Astrocyte (in vitro differentiated cells and primary cell): ENCODE measurements at regions not wholly inside any gene's neighbourhood (a gene's known extent, or its start where the extent isn't known, plus 50 kb on each side); places are given as distances from the start of the nearest gene placed in this dataset.
"Not testable (repeated sequence)": the region's sequence is repeated elsewhere in the genome, so short reads cannot be mapped to it uniquely, and the experiment has no call there.

ENCODE experiments used
- DNase-seq: peaks from one replicate; pipeline ENCODE4 v3.0.0-alpha.2; 2010; ENCODE audit warnings: low read depth
- FAIRE-seq: peaks from 2 replicates; lab custom pipeline; 2011; peaks lifted over from hg19 to GRCh38; lab: Jason Lieb, UNC
- H2AFZ ChIP-seq: 2 replicates; pipeline ENCODE4 v1.6.0; 2012; ENCODE audit warnings: low read depth, low read length, inconsistent platforms
- H3K27ac ChIP-seq: 2 replicates; pipeline ENCODE4 v1.5.1; 2011; ENCODE audit warnings: low read depth, low read length, inconsistent platforms
- H3K27me3 ChIP-seq: 2 replicates; pipeline ENCODE4 v1.6.0; 2011; ENCODE audit warnings: low read length, inconsistent platforms; ENCODE audit not compliant: insufficient read depth
- H3K36me3 ChIP-seq: 2 replicates; pipeline ENCODE4 v1.5.1; 2011; ENCODE audit warnings: low read length, inconsistent platforms; ENCODE audit not compliant: insufficient read depth
- H3K4me1 ChIP-seq: 2 replicates; pipeline ENCODE4 v1.5.1; 2011; ENCODE audit warnings: low read length, inconsistent platforms; ENCODE audit not compliant: insufficient read depth
- H3K4me2 ChIP-seq: 2 replicates; pipeline ENCODE4 v1.6.0; 2012; ENCODE audit warnings: low read length, inconsistent platforms
- H3K4me3 ChIP-seq: 2 replicates; pipeline ENCODE4 v1.5.1; 2011; ENCODE audit warnings: low read depth, mild to moderate bottlenecking, low read length, inconsistent platforms; ENCODE audit not compliant: insufficient read depth
- H3K79me2 ChIP-seq: 2 replicates; pipeline ENCODE4 v1.6.0; 2012; ENCODE audit warnings: mild to moderate bottlenecking, low read length, inconsistent platforms; ENCODE audit not compliant: insufficient read depth
- H3K9ac ChIP-seq: 2 replicates; pipeline ENCODE4 v1.6.0; 2012; ENCODE audit warnings: mild to moderate bottlenecking, low read length, inconsistent platforms
- H3K9me3 ChIP-seq: 2 replicates; pipeline ENCODE4 v1.5.1; 2012; ENCODE audit warnings: low read depth, mild to moderate bottlenecking, low read length, inconsistent platforms; ENCODE audit not compliant: insufficient read depth
- H4K20me1 ChIP-seq: 2 replicates; pipeline ENCODE4 v1.6.0; 2012; ENCODE audit warnings: low read length, inconsistent platforms; ENCODE audit not compliant: insufficient read depth
- H3K27ac Mint-ChIP-seq: one replicate; pipeline ENCODE4 v1.8.0; 2021; ENCODE audit warnings: mild to moderate bottlenecking, mixed read lengths; ENCODE audit not compliant: unreplicated experiment
- H3K27me3 Mint-ChIP-seq: one replicate; pipeline ENCODE4 v1.8.0; 2021; ENCODE audit warnings: low read depth, mixed read lengths; ENCODE audit not compliant: unreplicated experiment
- H3K36me3 Mint-ChIP-seq: one replicate; pipeline ENCODE4 v1.8.0; 2021; ENCODE audit warnings: low read depth, mixed read lengths; ENCODE audit not compliant: unreplicated experiment
- H3K4me1 Mint-ChIP-seq: one replicate; pipeline ENCODE4 v1.8.0; 2021; ENCODE audit warnings: low read depth, mixed read lengths; ENCODE audit not compliant: unreplicated experiment
- H3K4me3 Mint-ChIP-seq: one replicate; pipeline ENCODE4 v1.8.0; 2021; ENCODE audit warnings: mild to moderate bottlenecking, moderate library complexity, mixed read lengths; ENCODE audit not compliant: unreplicated experiment
- H3K9me3 Mint-ChIP-seq: one replicate; pipeline ENCODE4 v1.8.0; 2021; ENCODE audit warnings: mild to moderate bottlenecking, mixed read lengths; ENCODE audit not compliant: unreplicated experiment
- EZH2 ChIP-seq: IDR thresholded peaks from 2 replicates; pipeline ENCODE4 v1.6.1; 2012; ENCODE audit warnings: mild to moderate bottlenecking, low read length, inconsistent platforms; ENCODE audit not compliant: insufficient read depth
- TF ChIP-seq, protein P1 (sequence below): IDR thresholded peaks from 2 replicates; pipeline ENCODE4 v1.5.1; 2011; ENCODE audit warnings: low read depth, mild to moderate bottlenecking, inconsistent platforms, low read length, moderate library complexity; ENCODE audit not compliant: insufficient read depth

DNA sequence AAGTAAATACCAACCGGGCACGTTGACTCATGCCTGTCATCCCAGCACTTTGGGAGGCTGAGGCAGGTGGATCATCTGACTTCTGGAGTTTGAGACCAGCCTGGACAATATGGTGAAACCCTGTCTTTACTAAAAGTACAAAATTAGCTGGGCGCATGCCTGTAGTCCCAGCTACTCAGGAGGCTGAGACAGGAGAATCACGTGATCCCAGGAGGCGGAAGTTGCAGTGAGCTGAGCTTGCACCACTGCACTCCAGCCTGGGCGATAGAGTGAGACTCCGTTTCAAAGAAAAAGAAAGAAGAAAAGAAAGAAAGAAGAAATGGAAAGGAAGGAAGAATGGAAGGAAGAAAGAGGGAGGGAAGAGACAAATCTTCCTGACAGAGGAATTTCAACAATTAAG is 108.7 kb downstream of the AHSP start:
- H3K36me3 Mint-ChIP-seq = no peaks in the 10 kb centered on the region
- H3K79me2 ChIP-seq = no peaks in the 10 kb centered on the region
- H4K20me1 ChIP-seq = no peaks in the 10 kb centered on the region
- no peak overlapping the region for H3K4me3 ChIP-seq
- H3K9me3 ChIP-seq = no peaks in the 10 kb centered on the region
- no peaks in the 10 kb centered on the region for H3K4me1 ChIP-seq
- no peak for DNase-seq
- H3K9me3 Mint-ChIP-seq = peaks cover 4% of the 10 kb centered on the region
- no peak overlapping the region for H3K27ac Mint-ChIP-seq
- no peak overlapping the region for H3K9ac ChIP-seq
- TF ChIP-seq, protein P1, sequence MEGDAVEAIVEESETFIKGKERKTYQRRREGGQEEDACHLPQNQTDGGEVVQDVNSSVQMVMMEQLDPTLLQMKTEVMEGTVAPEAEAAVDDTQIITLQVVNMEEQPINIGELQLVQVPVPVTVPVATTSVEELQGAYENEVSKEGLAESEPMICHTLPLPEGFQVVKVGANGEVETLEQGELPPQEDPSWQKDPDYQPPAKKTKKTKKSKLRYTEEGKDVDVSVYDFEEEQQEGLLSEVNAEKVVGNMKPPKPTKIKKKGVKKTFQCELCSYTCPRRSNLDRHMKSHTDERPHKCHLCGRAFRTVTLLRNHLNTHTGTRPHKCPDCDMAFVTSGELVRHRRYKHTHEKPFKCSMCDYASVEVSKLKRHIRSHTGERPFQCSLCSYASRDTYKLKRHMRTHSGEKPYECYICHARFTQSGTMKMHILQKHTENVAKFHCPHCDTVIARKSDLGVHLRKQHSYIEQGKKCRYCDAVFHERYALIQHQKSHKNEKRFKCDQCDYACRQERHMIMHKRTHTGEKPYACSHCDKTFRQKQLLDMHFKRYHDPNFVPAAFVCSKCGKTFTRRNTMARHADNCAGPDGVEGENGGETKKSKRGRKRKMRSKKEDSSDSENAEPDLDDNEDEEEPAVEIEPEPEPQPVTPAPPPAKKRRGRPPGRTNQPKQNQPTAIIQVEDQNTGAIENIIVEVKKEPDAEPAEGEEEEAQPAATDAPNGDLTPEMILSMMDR = no peak
- no peak for TF ChIP-seq EZH2
- no peak overlapping the region for H3K4me3 Mint-ChIP-seq
- H3K4me2 ChIP-seq = no peak overlapping the region
- H3K27me3 ChIP-seq = no peaks in the 10 kb centered on the region
- peaks cover 2% of the 10 kb centered on the region for H3K27me3 Mint-ChIP-seq
- no peaks in the 10 kb centered on the region for H3K36me3 ChIP-seq
- H2AFZ ChIP-seq = no peak overlapping the region
- no peak overlapping the region for H3K27ac ChIP-seq
- FAIRE-seq = no peak
- H3K4me1 Mint-ChIP-seq = no peaks in the 10 kb centered on the region

DNA sequence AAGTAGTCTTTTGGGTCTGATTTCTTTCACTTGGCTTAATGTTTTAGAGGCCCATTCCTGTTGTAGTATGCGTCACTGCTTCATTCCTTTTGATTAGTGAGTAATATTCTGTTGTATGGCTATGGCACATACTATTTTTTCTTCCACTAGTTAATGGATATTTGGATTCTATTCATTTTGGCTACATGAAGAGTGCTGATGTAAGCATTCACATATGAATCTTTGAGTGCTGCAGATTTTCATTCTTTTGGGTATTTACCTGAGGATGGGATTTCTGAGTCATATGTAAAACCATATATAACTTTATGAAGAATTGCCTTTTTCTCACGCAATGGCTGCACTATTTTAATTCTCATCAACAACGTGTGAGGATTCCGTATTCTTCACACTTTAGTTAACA is 113.6 kb downstream of the AHSP start:
- Mint-ChIP-seq H3K9me3 (peaks cover 8% of the 10 kb centered on the region), H3K27ac (no peak overlapping the region), H3K27me3 (peaks cover 2% of the 10 kb centered on the region), H3K4me1 (no peaks in the 10 kb centered on the region), H3K4me3 (no peak overlapping the region), H3K36me3 (no peaks in the 10 kb centered on the region)
- FAIRE-seq (no peak), DNase-seq (no peak)
- H3K79me2 ChIP-seq = no peaks in the 10 kb centered on the region
- no peaks in the 10 kb centered on the region for H3K36me3 ChIP-seq
- no peaks in the 10 kb centered on the region for H3K9me3 ChIP-seq
- no peak overlapping the region for H2AFZ ChIP-seq
- TF ChIP-seq, protein P1 = no peak
- TF ChIP-seq EZH2 = no peak
- no peaks in the 10 kb centered on the region for H3K4me1 ChIP-seq
- H3K4me3 ChIP-seq = no peak overlapping the region
- no peak overlapping the region for H3K9ac ChIP-seq
- no peak overlapping the region for H3K27ac ChIP-seq
- no peaks in the 10 kb centered on the region for H3K27me3 ChIP-seq
- no peak overlapping the region for H3K4me2 ChIP-seq
- no peaks in the 10 kb centered on the region for H4K20me1 ChIP-seq

DNA sequence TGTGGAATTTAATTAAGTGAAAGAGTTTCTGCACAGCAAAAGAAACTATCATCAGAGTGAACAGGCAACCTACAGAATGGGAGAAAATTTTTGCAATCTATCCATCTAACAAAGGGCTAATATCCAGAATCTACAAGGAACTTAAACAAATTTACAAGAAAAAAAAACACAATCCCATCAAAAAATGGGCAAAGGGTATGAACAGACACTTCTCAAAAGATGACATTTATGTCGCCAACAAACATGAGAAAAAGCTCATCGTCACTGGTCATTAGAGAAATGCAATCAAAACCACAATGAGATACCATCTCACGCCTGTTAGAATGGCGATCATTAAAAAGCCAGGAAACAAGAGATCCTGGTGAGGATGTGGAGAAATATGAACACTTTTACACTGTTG is 128.0 kb downstream of the AHSP start:
- H3K4me1 Mint-ChIP-seq, H3K4me1 ChIP-seq, H3K27ac Mint-ChIP-seq, H4K20me1 ChIP-seq, H3K36me3 ChIP-seq, H3K9me3 ChIP-seq, H3K4me2 ChIP-seq, H3K9ac ChIP-seq, H2AFZ ChIP-seq, H3K4me3 Mint-ChIP-seq, H3K27ac ChIP-seq, H3K79me2 ChIP-seq, H3K9me3 Mint-ChIP-seq, DNase-seq, H3K27me3 Mint-ChIP-seq, H3K27me3 ChIP-seq, FAIRE-seq, H3K36me3 Mint-ChIP-seq, H3K4me3 ChIP-seq: not testable (repeated sequence)
